Lower leg skin (tissue), 4 donors: ENCODE measurements at regions not wholly inside any gene's neighbourhood (a gene's known extent, or its start where the extent isn't known, plus 50 kb on each side); places are given as distances from the start of the nearest gene placed in this dataset.
"Not testable (repeated sequence)": the region's sequence is repeated elsewhere in the genome, so short reads cannot be mapped to it uniquely, and the experiment has no call there.

Experiments
- DNase-seq, 2 donors: peaks; one replicate each; pipeline ENCODE4 v3.0.0-alpha.2; 2019; ENCODE audit warnings: low spot score in 2 of 2
- H3K4me3 ChIP-seq: fragments of 200-600 bp; sonication (generic); 2 replicates; pipeline ENCODE4 v1.5.1; 2017; ENCODE audit warnings: mild to moderate bottlenecking, low read depth; ENCODE audit not compliant: poor library complexity, severe bottlenecking
- POLR2A ChIP-seq, 2 donors: fragments of 450-650 bp; IDR thresholded peaks; one replicate each; pipeline ENCODE4 v1.6.1; 2016 to 2017; ENCODE audit warnings: antibody characterized with exemption in 2 of 2, mild to moderate bottlenecking in 1 of 2, moderate library complexity in 1 of 2
- WGBS, 2 donors: methylation state at CpG; one replicate each; pipeline ENCODE4 v1.1.5; 2018; 5-methylcytosine and 5-hydroxymethylcytosine counted together
- intact Hi-C: fragments of 100-400 bp; cut with DNase I; formaldehyde crosslinking; loops from one replicate; pipeline ENCODE4 v1.15.0; 2023; ENCODE audit warnings: low total_unique reads
- TF ChIP-seq, protein P1 (sequence below), 3 donors: fragments of 450-650 bp; IDR thresholded peaks; one replicate each; pipeline ENCODE4 v1.5.1; 2016; ENCODE audit warnings: antibody characterized with exemption in 3 of 3, mild to moderate bottlenecking in 3 of 3, moderate library complexity in 2 of 3

DNA sequence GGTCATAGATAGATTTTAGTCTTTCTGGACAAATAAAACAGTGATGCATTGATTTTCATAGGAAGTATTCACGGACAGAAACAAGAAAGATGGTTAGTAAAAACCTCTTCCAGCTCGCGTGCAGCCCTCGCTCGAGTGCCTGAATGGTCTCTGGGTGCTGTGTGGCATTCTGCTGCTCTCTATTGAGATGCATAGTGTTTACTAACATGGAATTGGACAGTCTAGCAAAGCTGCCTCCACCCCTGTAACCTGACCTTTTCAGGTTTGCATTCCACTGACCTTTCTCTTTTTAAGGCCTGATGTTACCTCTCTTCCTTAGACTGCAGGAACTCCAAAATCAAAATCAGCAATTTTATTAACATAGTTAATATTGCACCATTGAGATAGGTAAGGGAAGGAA, 643.4 kb downstream of the JRKL start:
- H3K4me3 ChIP-seq: no peak overlapping the region
- no peak for DNase-seq
- 63 to 66% methylated on average over 5 of the region's 5 CpGs for WGBS, 2 donors
- intact Hi-C loops: no loop called here
- TF ChIP-seq, protein P1, sequence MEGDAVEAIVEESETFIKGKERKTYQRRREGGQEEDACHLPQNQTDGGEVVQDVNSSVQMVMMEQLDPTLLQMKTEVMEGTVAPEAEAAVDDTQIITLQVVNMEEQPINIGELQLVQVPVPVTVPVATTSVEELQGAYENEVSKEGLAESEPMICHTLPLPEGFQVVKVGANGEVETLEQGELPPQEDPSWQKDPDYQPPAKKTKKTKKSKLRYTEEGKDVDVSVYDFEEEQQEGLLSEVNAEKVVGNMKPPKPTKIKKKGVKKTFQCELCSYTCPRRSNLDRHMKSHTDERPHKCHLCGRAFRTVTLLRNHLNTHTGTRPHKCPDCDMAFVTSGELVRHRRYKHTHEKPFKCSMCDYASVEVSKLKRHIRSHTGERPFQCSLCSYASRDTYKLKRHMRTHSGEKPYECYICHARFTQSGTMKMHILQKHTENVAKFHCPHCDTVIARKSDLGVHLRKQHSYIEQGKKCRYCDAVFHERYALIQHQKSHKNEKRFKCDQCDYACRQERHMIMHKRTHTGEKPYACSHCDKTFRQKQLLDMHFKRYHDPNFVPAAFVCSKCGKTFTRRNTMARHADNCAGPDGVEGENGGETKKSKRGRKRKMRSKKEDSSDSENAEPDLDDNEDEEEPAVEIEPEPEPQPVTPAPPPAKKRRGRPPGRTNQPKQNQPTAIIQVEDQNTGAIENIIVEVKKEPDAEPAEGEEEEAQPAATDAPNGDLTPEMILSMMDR (IDR thresholded peaks at IDR 0.05): no peak
- no peak for TF ChIP-seq POLR2A (IDR thresholded peaks at IDR 0.05)

DNA sequence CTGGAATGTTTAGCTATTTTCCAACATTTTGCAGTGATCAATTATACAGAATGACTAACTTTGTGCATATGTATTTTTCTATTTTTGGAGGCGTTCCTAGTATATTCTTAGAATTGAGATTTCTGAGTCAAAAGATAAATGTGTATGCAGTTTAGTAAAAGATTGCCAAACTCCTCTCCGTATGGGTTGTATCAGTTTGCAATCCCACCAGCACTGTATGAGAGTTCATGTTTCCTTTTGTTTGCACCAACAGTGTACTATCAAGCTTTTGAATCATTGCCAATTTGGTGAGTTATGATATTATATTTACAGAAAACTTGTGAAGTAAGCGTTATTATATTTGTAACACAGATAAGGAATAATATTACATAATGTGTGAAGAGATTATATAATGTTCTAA, 658.7 kb downstream of the JRKL start:
- TF ChIP-seq, protein P1 (IDR thresholded peaks at IDR 0.05): no peak
- TF ChIP-seq POLR2A (IDR thresholded peaks at IDR 0.05): no peak
- intact Hi-C loops: no loop called here
- H3K4me3 ChIP-seq: no peak overlapping the region
- DNase-seq: no peak
- 72 to 78% methylated on average over 3 of the region's 3 CpGs for WGBS, 2 donors

DNA sequence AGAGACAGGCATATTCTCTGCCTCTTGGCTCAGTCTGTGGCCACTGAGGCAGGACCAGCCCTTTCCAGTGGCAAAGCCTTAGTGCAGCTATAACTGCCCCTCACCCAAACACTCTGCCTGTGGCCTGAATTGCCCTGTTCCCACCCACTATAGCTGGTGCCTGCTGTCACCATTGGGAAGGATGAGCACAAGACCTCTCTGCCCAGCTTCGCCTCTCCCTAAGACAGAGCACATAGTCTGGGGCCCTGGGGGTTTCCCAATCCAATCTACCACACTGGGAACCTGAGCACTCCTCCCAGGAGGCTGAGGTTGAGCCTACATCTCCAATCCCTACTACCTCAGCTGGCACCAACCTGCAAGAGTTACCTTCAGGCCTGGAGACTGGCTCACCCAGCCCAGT, 670.4 kb downstream of the JRKL start:
- WGBS, 2 donors: 94 to 100% methylated on average over 1 of the region's 1 CpG
- no peak overlapping the region for H3K4me3 ChIP-seq
- TF ChIP-seq, protein P1 (IDR thresholded peaks at IDR 0.05): no peak
- TF ChIP-seq POLR2A (IDR thresholded peaks at IDR 0.05): no peak
- peak in 1 of 2 donors; percentile 78 for DNase-seq
- intact Hi-C loops: no loop called here

DNA sequence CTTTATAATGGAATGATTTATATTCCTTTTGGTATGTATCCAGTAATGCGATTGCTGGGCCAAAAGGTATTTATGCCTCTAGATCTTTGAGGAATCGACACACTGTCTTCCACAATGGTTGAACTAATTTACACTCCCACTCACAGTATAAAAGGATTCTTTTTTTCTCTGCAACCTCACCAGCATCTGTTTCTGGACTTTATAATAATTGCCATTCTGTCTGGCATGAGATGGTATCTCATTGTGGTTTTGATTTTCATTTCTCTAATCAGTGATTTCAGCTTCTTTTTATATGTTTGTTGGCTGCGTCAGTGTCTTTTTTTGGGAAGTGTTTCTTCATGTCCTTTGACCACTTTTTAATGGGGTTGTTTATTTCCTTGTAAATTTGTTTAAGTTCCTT, 679.3 kb downstream of the JRKL start:
- TF ChIP-seq POLR2A (IDR thresholded peaks at IDR 0.05): no peak
- TF ChIP-seq, protein P1 (IDR thresholded peaks at IDR 0.05): no peak
- WGBS, 2 donors: 43 to 56% methylated on average over 3 of the region's 3 CpGs

DNA sequence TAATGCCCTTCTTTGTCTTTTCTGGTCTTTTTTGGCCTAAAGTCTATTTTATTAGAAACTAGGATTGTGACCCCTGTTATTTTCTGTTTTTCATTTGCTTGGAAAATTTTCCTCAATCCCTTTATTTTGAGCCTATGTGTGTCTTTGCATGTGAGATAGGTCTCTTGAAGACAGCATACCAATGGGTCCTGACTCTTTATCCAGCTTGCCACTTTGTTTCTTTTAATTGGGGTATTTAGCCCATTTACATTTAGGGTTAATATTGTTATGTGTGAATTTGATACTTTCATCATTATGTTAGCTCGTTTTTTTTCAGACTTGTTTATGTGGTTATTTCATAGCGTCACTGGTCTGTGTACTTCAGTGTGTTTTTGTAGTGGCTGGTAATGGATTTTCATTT, 682.6 kb downstream of the JRKL start:
- H3K4me3 ChIP-seq: no peak overlapping the region
- intact Hi-C loops: no loop called here
- no peak for DNase-seq
- TF ChIP-seq, protein P1 (IDR thresholded peaks at IDR 0.05): no peak
- TF ChIP-seq POLR2A (IDR thresholded peaks at IDR 0.05): no peak
- 72 to 76% methylated on average over 2 of the region's 2 CpGs for WGBS, 2 donors

More for the DNA sequence above, 679.3 kb downstream of the JRKL start:
- intact Hi-C loops: no loop called here
- DNase-seq: no peak
- H3K4me3 ChIP-seq: no peak overlapping the region

DNA sequence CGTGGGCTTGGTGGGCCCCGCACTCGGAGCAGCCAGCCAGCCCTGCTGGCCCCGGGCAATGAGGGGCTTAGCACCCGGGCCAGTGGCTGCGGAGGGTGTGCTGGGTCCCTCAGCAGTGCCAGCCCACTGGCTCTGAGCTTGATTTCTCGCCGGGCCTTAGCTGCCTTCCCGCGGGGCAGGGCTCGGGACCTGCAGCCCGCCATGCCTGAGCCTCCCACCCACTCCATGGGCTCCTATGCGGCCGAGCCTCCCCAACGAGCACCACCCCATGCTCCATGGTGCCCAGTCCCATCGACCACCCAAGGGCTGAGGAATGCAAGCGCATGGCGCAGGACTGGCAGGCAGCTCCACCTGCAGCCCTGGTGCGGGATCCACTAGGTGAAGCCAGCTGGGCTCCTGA, 686.9 kb downstream of the JRKL start:
- H3K4me3 ChIP-seq, intact Hi-C loops, DNase-seq: not testable (repeated sequence)
- WGBS, 2 donors: 87 to 88% methylated on average over 3 to 8 of the region's 19 CpGs
